HEK293 (cell line): ENCODE measurements at regions not wholly inside any gene's neighbourhood (a gene's known extent, or its start where the extent isn't known, plus 50 kb on each side); places are given as distances from the start of the nearest gene placed in this dataset.

ENCODE experiments used
- CTCF ChIA-PET: fragments of 350-600 bp; formaldehyde crosslinking; extraction: SDS; loops from one replicate; lab custom pipeline; 2021; ENCODE audit warnings: antibody characterized with exemption; lab: Yijun Ruan, JAX
- POLR2A ChIA-PET: fragments of 300-600 bp; formaldehyde crosslinking; extraction: SDS; loops from one replicate; lab custom pipeline; 2020; ENCODE audit warnings: antibody characterized with exemption, inconsistent platforms; lab: Yijun Ruan, JAX
- H3K27ac ChIP-seq: fragments of 200-500 bp; sonication (Bioruptor generic); 2 replicates; pipeline ENCODE4 v1.5.1; 2014; ENCODE audit warnings: low read depth, low read length, control low read depth, inconsistent platforms; ENCODE audit errors: extremely low read depth
- H3K36me3 ChIP-seq, 2 experiments: fragments of 200-500 bp in 1 of 2; sonication (Bioruptor generic) in 1 of 2; 1 replicate in 1 of 2; 2 replicates in 1 of 2; pipeline ENCODE4 v1.5.1; 2014 to 2017; ENCODE audit warnings: inconsistent platforms in 2 of 2, low read length in 2 of 2; ENCODE audit not compliant: control insufficient read depth in 2 of 2, insufficient read depth in 1 of 2
- H3K4me1 ChIP-seq: fragments of 200-500 bp; sonication (Bioruptor generic); 2 replicates; pipeline ENCODE4 v1.5.1; 2014; ENCODE audit warnings: mild to moderate bottlenecking, low read length, inconsistent platforms; ENCODE audit not compliant: control insufficient read depth, insufficient read depth
- H3K4me3 ChIP-seq: 2 replicates; pipeline ENCODE4 v1.5.1; 2011; ENCODE audit warnings: low read depth, mild to moderate bottlenecking, control low read depth, low read length, moderate library complexity
- H3K9me3 ChIP-seq: fragments of 200-500 bp; sonication (Bioruptor generic); 2 replicates; pipeline ENCODE4 v1.5.1; 2014; ENCODE audit warnings: low read depth, low read length, inconsistent platforms; ENCODE audit not compliant: control insufficient read depth, insufficient read depth
- CTCF ChIP-seq: fragments of 450-650 bp; formaldehyde crosslinking; IDR thresholded peaks from 2 replicates; pipeline ENCODE4 v1.5.1; 2016; ENCODE audit warnings: missing biosample characterization, missing genetic modification characterization
- GFI1B ChIP-seq: fragments of 450-650 bp; formaldehyde crosslinking; IDR thresholded peaks from 2 replicates; pipeline ENCODE4 v1.5.1; 2016; ENCODE audit warnings: missing biosample characterization, missing genetic modification characterization
- KLF9 ChIP-seq: fragments of 450-650 bp; formaldehyde crosslinking; IDR thresholded peaks from 2 replicates; pipeline ENCODE4 v1.5.1; 2016; ENCODE audit warnings: missing biosample characterization, missing genetic modification characterization, low read depth
- PRDM1 ChIP-seq: fragments of 450-650 bp; formaldehyde crosslinking; IDR thresholded peaks from 2 replicates; pipeline ENCODE4; 2016; ENCODE audit warnings: missing biosample characterization, missing genetic modification characterization
- WT1 ChIP-seq: fragments of 450-650 bp; formaldehyde crosslinking; IDR thresholded peaks from 2 replicates; pipeline ENCODE4 v1.5.1; 2016; ENCODE audit warnings: missing biosample characterization, missing genetic modification characterization
- ZBTB21 ChIP-seq: fragments of 450-650 bp; formaldehyde crosslinking; IDR thresholded peaks from 2 replicates; pipeline ENCODE4 v1.5.1; 2017; ENCODE audit warnings: missing biosample characterization, missing genetic modification characterization
- ZNF112 ChIP-seq: fragments of 450-650 bp; formaldehyde crosslinking; IDR thresholded peaks from 2 replicates; pipeline ENCODE4 v1.5.0; 2017; ENCODE audit warnings: missing biosample characterization, missing genetic modification characterization
- ZNF121 ChIP-seq: fragments of 450-650 bp; formaldehyde crosslinking; IDR thresholded peaks from 2 replicates; pipeline ENCODE4 v1.5.1; 2016; ENCODE audit warnings: missing biosample characterization, missing genetic modification characterization
- ZNF148 ChIP-seq: fragments of 450-650 bp; formaldehyde crosslinking; IDR thresholded peaks from 2 replicates; pipeline ENCODE4 v1.5.0; 2017; ENCODE audit warnings: missing biosample characterization, missing genetic modification characterization, borderline replicate concordance
- ZNF169 ChIP-seq: fragments of 450-650 bp; formaldehyde crosslinking; IDR thresholded peaks from 2 replicates; pipeline ENCODE4 v1.5.1; 2016; ENCODE audit warnings: missing biosample characterization, missing genetic modification characterization
- ZNF19 ChIP-seq: fragments of 450-650 bp; formaldehyde crosslinking; IDR thresholded peaks from 2 replicates; pipeline ENCODE4; 2016; ENCODE audit warnings: missing biosample characterization, missing genetic modification characterization, low read depth
- ZNF221 ChIP-seq: fragments of 450-650 bp; formaldehyde crosslinking; IDR thresholded peaks from 2 replicates; pipeline ENCODE4 v1.5.1; 2017; ENCODE audit warnings: missing biosample characterization, missing genetic modification characterization, borderline replicate concordance
- ZNF24 ChIP-seq: fragments of 450-650 bp; formaldehyde crosslinking; IDR thresholded peaks from 2 replicates; pipeline ENCODE4 v1.5.1; 2016; ENCODE audit warnings: missing biosample characterization, missing genetic modification characterization
- ZNF341 ChIP-seq: fragments of 450-650 bp; formaldehyde crosslinking; IDR thresholded peaks from 2 replicates; pipeline ENCODE4; 2016; ENCODE audit warnings: low read depth, missing biosample characterization, missing genetic modification characterization
- ZNF610 ChIP-seq: fragments of 450-650 bp; formaldehyde crosslinking; IDR thresholded peaks from 2 replicates; pipeline ENCODE4 v1.5.1; 2016; ENCODE audit warnings: missing biosample characterization, missing genetic modification characterization, borderline replicate concordance
- ZNF626 ChIP-seq: fragments of 450-650 bp; sonication (Bioruptor Pico); formaldehyde crosslinking; IDR thresholded peaks from 2 replicates; pipeline ENCODE4 v1.5.1; 2018; ENCODE audit warnings: missing biosample characterization, missing genetic modification characterization, inconsistent platforms
- ZNF660 ChIP-seq: fragments of 450-650 bp; IDR thresholded peaks from 2 replicates; pipeline ENCODE4 v1.5.1; 2018; ENCODE audit warnings: missing biosample characterization, mild to moderate bottlenecking, missing genetic modification characterization
- ZNF664 ChIP-seq: fragments of 450-650 bp; formaldehyde crosslinking; IDR thresholded peaks from 2 replicates; pipeline ENCODE4 v1.5.1; 2016; ENCODE audit warnings: missing biosample characterization, missing genetic modification characterization
- ZNF747 ChIP-seq: fragments of 450-650 bp; formaldehyde crosslinking; IDR thresholded peaks from 2 replicates; pipeline ENCODE4 v1.5.1; 2016; ENCODE audit warnings: missing biosample characterization, missing genetic modification characterization
- ZNF776 ChIP-seq: fragments of 450-650 bp; formaldehyde crosslinking; IDR thresholded peaks from 2 replicates; pipeline ENCODE4 v1.5.0; 2017; ENCODE audit warnings: missing biosample characterization, missing genetic modification characterization, borderline replicate concordance
- ZSCAN30 ChIP-seq: fragments of 450-650 bp; IDR thresholded peaks from 2 replicates; pipeline ENCODE4 v1.5.1; 2018; ENCODE audit warnings: missing biosample characterization, mild to moderate bottlenecking, missing genetic modification characterization, moderate library complexity
- TF ChIP-seq, protein P1 (sequence below): fragments of 450-650 bp; formaldehyde crosslinking; IDR thresholded peaks from 2 replicates; pipeline ENCODE4 v1.5.1; 2016; ENCODE audit warnings: missing biosample characterization, missing genetic modification characterization

DNA sequence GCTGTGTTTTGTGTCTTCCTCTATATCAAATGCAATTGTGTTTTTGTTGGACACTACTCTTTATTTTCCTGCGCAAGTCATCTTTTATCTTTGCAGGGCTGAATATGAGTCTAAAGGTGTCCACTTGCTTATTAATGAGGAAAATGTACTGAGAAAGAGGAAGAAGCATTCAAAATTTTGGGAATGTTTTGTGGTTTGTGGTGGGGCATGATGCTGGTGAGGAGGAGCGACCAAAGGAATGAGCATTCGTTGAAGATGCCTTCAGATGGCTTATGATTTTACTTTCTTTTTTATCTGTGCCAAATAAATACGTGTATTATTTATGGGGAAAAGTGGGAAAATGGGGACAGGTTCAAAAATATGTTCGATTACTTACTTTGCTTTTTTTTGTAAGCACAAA lies 63.9 kb upstream of the SMIM21 start:
- POLR2A ChIA-PET = no interaction called here
- CTCF ChIA-PET = interaction anchor here (3.4 kb wide), 1 partner anchor 12 kb away, joined by 11 read pairs; no protein-coding TSS in a partner anchor

DNA sequence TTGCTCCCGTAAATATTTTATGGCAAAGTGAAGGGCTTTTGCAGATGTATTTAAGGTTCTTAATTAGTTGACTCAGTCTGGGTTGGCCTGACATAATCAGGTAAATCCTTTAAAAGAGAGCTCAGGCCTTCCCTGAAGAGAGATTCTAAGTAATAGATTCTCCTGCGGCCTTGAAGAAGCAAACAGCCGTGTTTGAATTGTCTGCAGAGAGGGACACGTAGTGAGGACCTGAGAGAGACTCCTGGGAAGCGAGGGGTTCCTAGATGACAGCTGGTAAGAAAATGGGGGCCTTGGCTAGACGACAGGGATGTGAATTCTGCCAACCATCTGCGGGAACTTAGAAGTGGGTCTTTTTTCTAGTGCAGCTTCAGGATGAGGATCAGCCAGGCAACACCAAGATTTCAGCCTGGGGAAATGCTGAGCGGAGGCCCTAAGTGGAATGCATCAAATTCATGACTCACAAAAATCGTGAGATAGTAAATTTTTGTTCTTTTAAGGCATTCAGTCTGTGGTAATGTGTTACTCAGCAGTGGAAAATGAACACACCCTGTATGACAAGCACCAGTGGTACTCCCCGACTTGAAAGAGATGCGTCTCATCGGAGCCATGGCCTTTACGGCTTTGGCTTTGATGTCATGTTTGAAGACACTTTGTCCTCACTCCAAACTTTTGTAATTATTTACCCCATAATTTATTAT lies 62.1 kb upstream of the SMIM21 start:
- ChIA-PET POLR2A (no interaction called here), CTCF (interaction anchor here (3.4 kb wide), 1 partner anchor 10 kb away, joined by 11 read pairs; no protein-coding TSS in a partner anchor)
- no peak overlapping the region for H3K4me3 ChIP-seq
- no peaks in the 10 kb centered on the region for H3K4me1 ChIP-seq
- no peaks in the 10 kb centered on the region for H3K36me3 ChIP-seq
- no peak overlapping the region for H3K27ac ChIP-seq
- H3K9me3 ChIP-seq = no peaks in the 10 kb centered on the region
- no peak for TF ChIP-seq ZNF660
- TF ChIP-seq ZNF24 (tag by site-specific recombination) = no peak
- no peak for TF ChIP-seq ZNF610
- TF ChIP-seq ZNF776 (tag by site-specific recombination) = no peak
- no peak for TF ChIP-seq ZNF747 (tag by site-specific recombination)
- no peak for TF ChIP-seq ZNF19 (tag by site-specific recombination)
- TF ChIP-seq ZNF121 (tag by site-specific recombination) = no peak
- no peak for TF ChIP-seq ZNF169 (tag by site-specific recombination)
- TF ChIP-seq ZNF664 (tag by site-specific recombination) = no peak
- no peak for TF ChIP-seq ZBTB21 (tag by site-specific recombination)
- TF ChIP-seq ZNF221 (tag by site-specific recombination) = no peak
- TF ChIP-seq ZNF626 (tag by site-specific recombination) = no peak
- no peak for TF ChIP-seq GFI1B (tag by site-specific recombination)

More for the DNA sequence above, 63.9 kb upstream of the SMIM21 start:
- H3K4me1 ChIP-seq = no peaks in the 10 kb centered on the region
- H3K4me3 ChIP-seq = no peak overlapping the region
- TF ChIP-seq KLF9 (tag by site-specific recombination) (no peak), ZNF148 (tag by site-specific recombination) (no peak), ZNF341 (tag by site-specific recombination) (no peak), ZNF660 (no peak), PRDM1 (tag by site-specific recombination) (no peak), ZNF19 (tag by site-specific recombination) (no peak), WT1 (tag by site-specific recombination) (no peak), ZSCAN30 (no peak), CTCF (tag by site-specific recombination) (no peak), ZNF112 (tag by site-specific recombination) (no peak)
- TF ChIP-seq, protein P1, sequence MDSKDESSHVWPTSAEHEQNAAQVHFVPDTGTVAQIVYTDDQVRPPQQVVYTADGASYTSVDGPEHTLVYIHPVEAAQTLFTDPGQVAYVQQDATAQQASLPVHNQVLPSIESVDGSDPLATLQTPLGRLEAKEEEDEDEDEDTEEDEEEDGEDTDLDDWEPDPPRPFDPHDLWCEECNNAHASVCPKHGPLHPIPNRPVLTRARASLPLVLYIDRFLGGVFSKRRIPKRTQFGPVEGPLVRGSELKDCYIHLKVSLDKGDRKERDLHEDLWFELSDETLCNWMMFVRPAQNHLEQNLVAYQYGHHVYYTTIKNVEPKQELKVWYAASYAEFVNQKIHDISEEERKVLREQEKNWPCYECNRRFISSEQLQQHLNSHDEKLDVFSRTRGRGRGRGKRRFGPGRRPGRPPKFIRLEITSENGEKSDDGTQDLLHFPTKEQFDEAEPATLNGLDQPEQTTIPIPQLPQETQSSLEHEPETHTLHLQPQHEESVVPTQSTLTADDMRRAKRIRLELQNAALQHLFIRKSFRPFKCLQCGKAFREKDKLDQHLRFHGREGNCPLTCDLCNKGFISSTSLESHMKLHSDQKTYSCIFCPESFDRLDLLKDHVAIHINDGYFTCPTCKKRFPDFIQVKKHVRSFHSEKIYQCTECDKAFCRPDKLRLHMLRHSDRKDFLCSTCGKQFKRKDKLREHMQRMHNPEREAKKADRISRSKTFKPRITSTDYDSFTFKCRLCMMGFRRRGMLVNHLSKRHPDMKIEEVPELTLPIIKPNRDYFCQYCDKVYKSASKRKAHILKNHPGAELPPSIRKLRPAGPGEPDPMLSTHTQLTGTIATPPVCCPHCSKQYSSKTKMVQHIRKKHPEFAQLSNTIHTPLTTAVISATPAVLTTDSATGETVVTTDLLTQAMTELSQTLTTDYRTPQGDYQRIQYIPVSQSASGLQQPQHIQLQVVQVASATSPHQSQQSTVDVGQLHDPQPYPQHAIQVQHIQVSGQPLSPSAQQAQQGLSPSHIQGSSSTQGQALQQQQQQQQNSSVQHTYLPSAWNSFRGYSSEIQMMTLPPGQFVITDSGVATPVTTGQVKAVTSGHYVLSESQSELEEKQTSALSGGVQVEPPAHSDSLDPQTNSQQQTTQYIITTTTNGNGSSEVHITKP (tag by site-specific recombination) = no peak
- no peaks in the 10 kb centered on the region for H3K36me3 ChIP-seq
- H3K9me3 ChIP-seq = no peaks in the 10 kb centered on the region
- no peak overlapping the region for H3K27ac ChIP-seq
